ENCODE measurements at regions not wholly inside any gene's neighbourhood (a gene's known extent, or its start where the extent isn't known, plus 50 kb on each side); places are given as distances from the start of the nearest gene placed in this dataset.

- TF ChIP-seq, protein P1, sequence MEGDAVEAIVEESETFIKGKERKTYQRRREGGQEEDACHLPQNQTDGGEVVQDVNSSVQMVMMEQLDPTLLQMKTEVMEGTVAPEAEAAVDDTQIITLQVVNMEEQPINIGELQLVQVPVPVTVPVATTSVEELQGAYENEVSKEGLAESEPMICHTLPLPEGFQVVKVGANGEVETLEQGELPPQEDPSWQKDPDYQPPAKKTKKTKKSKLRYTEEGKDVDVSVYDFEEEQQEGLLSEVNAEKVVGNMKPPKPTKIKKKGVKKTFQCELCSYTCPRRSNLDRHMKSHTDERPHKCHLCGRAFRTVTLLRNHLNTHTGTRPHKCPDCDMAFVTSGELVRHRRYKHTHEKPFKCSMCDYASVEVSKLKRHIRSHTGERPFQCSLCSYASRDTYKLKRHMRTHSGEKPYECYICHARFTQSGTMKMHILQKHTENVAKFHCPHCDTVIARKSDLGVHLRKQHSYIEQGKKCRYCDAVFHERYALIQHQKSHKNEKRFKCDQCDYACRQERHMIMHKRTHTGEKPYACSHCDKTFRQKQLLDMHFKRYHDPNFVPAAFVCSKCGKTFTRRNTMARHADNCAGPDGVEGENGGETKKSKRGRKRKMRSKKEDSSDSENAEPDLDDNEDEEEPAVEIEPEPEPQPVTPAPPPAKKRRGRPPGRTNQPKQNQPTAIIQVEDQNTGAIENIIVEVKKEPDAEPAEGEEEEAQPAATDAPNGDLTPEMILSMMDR (IDR thresholded peaks at IDR 0.05; ENCODE audit: extremely low read depth, missing control alignments), result no peak
- no peak for DNase-seq (ENCODE audit: low spot score)
These were observed 50.3 kb upstream of the SORBS2 start for GRCh38 chr4:185862340-185862739.

GRCh38 chr4:185863946-185864345 lies 52.0 kb upstream of the SORBS2 start:
- DNase-seq (ENCODE audit: low spot score), result no peak
- TF ChIP-seq, protein P1 (IDR thresholded peaks at IDR 0.05; ENCODE audit: extremely low read depth, missing control alignments), result no peak

- TF ChIP-seq, protein P1 (IDR thresholded peaks at IDR 0.05; ENCODE audit: extremely low read depth, missing control alignments), result no peak
- no peak for DNase-seq (ENCODE audit: low spot score)
These were observed 53.9 kb upstream of the SORBS2 start for GRCh38 chr4:185865901-185866328.

DNA sequence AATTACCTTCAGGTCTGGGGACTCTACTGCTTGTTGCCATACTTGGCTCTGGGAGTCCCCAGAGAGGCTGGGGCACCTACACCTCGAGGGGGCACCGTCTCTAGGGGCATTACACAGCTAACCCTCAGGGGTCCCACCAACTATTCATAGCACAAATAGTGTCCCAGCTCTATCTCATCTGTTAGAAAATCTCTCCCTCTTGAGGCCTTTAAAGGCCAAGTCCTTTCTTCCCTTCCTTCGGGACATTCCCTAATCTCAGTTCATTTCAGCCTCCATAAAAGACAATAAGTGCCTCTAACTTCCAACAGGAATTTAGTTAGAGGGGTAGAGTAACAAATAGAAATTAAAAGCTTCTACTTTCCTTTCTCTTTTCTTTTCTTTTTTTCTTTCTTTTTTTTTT lies 55.8 kb upstream of the SORBS2 start:
- no peak for DNase-seq (ENCODE audit: low spot score)
- TF ChIP-seq, protein P1 (IDR thresholded peaks at IDR 0.05; ENCODE audit: extremely low read depth, missing control alignments), result no peak

- TF ChIP-seq, protein P1 (IDR thresholded peaks at IDR 0.05; ENCODE audit: extremely low read depth, missing control alignments), result no peak
- DNase-seq (ENCODE audit: low spot score), result no peak
These were observed 57.0 kb upstream of the SORBS2 start for GRCh38 chr4:185868983-185869382.

- DNase-seq (ENCODE audit: low spot score), result no peak
- TF ChIP-seq, protein P1 (IDR thresholded peaks at IDR 0.05; ENCODE audit: extremely low read depth, missing control alignments), result no peak
These were observed 57.4 kb upstream of the SORBS2 start for GRCh38 chr4:185869427-185869826.

- TF ChIP-seq, protein P1 (IDR thresholded peaks at IDR 0.05; ENCODE audit: extremely low read depth, missing control alignments), result no peak
- DNase-seq (ENCODE audit: low spot score), result no peak
These were observed 58.4 kb upstream of the SORBS2 start for GRCh38 chr4:185870366-185870765.

Data from GM20000 (cell line).